ENCODE measurements at regions not wholly inside any gene's neighbourhood (a gene's known extent, or its start where the extent isn't known, plus 50 kb on each side); places are given as distances from the start of the nearest gene placed in this dataset.
"Not testable (repeated sequence)": the region's sequence is repeated elsewhere in the genome, so short reads cannot be mapped to it uniquely, and the experiment has no call there.

- H3K4me1 ChIP-seq: no peaks in the 10 kb centered on the region
- H3K4me3 ChIP-seq: no peak overlapping the region
- H3K36me3 ChIP-seq: no peaks in the 10 kb centered on the region
- H3K27ac ChIP-seq: no peak overlapping the region
- DNase-seq: no peak
- intact Hi-C loops (cut with DNase I; ENCODE audit: low total_unique reads): no loop called here
- H3K9me3 ChIP-seq: no peaks in the 10 kb centered on the region
- no peaks in the 10 kb centered on the region for H3K27me3 ChIP-seq
- TF ChIP-seq CTCF (IDR thresholded peaks at IDR 0.05) (no peak), POLR2A (IDR thresholded peaks at IDR 0.05) (no peak)
Measured at GRCh38 chr16:65744401-65744800, 622.1 kb upstream of the CDH5 start.

GRCh38 chr16:65743558-65743957 lies 621.7 kb upstream of the CDH11 start:
- DNase-seq: no peak
- Histone ChIP-seq H3K4me1 (no peaks in the 10 kb centered on the region), H3K9me3 (no peaks in the 10 kb centered on the region), H3K36me3 (no peaks in the 10 kb centered on the region), H3K27ac (no peak overlapping the region), H3K27me3 (no peaks in the 10 kb centered on the region), H3K4me3 (no peak overlapping the region)
- TF ChIP-seq CTCF (IDR thresholded peaks at IDR 0.05): no peak
- no peak for TF ChIP-seq POLR2A (IDR thresholded peaks at IDR 0.05)
- intact Hi-C loops (cut with DNase I; ENCODE audit: low total_unique reads): no loop called here

- no peaks in the 10 kb centered on the region for H3K27me3 ChIP-seq
- H3K9me3 ChIP-seq: no peaks in the 10 kb centered on the region
- TF ChIP-seq POLR2A (IDR thresholded peaks at IDR 0.05) (no peak), CTCF (IDR thresholded peaks at IDR 0.05) (no peak)
- H3K36me3 ChIP-seq: no peaks in the 10 kb centered on the region
- DNase-seq: no peak
- H3K4me3 ChIP-seq: no peak overlapping the region
- intact Hi-C loops (cut with DNase I; ENCODE audit: low total_unique reads): no loop called here
- H3K4me1 ChIP-seq: no peaks in the 10 kb centered on the region
- H3K27ac ChIP-seq: no peak overlapping the region
Measured at GRCh38 chr16:65740711-65741110, 618.8 kb upstream of the CDH11 start.

GRCh38 chr16:65739518-65739917 lies 617.7 kb upstream of the CDH11 start:
- DNase-seq: no peak
- Histone ChIP-seq H3K36me3 (no peaks in the 10 kb centered on the region), H3K27ac (no peak overlapping the region), H3K4me1 (no peaks in the 10 kb centered on the region), H3K9me3 (no peaks in the 10 kb centered on the region), H3K27me3 (no peaks in the 10 kb centered on the region), H3K4me3 (no peak overlapping the region)
- no peak for TF ChIP-seq CTCF (IDR thresholded peaks at IDR 0.05)
- TF ChIP-seq POLR2A (IDR thresholded peaks at IDR 0.05): no peak
- intact Hi-C loops (cut with DNase I; ENCODE audit: low total_unique reads): no loop called here

- no peak for DNase-seq
- TF ChIP-seq POLR2A (IDR thresholded peaks at IDR 0.05) (no peak), CTCF (IDR thresholded peaks at IDR 0.05) (no peak)
- no peaks in the 10 kb centered on the region for H3K4me1 ChIP-seq
- no peaks in the 10 kb centered on the region for H3K27me3 ChIP-seq
- intact Hi-C loops (cut with DNase I; ENCODE audit: low total_unique reads): no loop called here
- H3K27ac ChIP-seq: peak overlapping the region in 1 of 2 donors; percentile 33
- H3K4me3 ChIP-seq: no peak overlapping the region
- H3K36me3 ChIP-seq: no peaks in the 10 kb centered on the region
- H3K9me3 ChIP-seq: no peaks in the 10 kb centered on the region
Measured at GRCh38 chr16:65737831-65738230, 616.0 kb upstream of the CDH11 start.

GRCh38 chr16:65735615-65736014 lies 613.8 kb upstream of the CDH11 start:
- H3K27ac ChIP-seq; intact Hi-C loops (cut with DNase I; ENCODE audit: low total_unique reads); H3K4me3 ChIP-seq; H3K36me3 ChIP-seq; H3K9me3 ChIP-seq; DNase-seq; H3K4me1 ChIP-seq; H3K27me3 ChIP-seq: not testable (repeated sequence)

Measured in uterus (tissue), 3 donors.